GM06990 (cell line): ENCODE measurements at regions not wholly inside any gene's neighbourhood (a gene's known extent, or its start where the extent isn't known, plus 50 kb on each side); places are given as distances from the start of the nearest gene placed in this dataset.

Experiments
- DNase-seq: peaks from one replicate; pipeline ENCODE4 v3.0.0-alpha.2; 2011; ENCODE audit not compliant: insufficient read length; ENCODE audit errors: extremely low read depth
- H3K27me3 ChIP-seq: replicated peaks from 2 replicates; pipeline ENCODE4 v1.6.0; 2011; ENCODE audit warnings: low read length; ENCODE audit not compliant: control insufficient read depth, insufficient read depth
- H3K36me3 ChIP-seq: 2 replicates; pipeline ENCODE4 v1.5.1; 2011; ENCODE audit warnings: low read length; ENCODE audit not compliant: control insufficient read depth, insufficient read depth
- H3K4me3 ChIP-seq: replicated peaks from 2 replicates; pipeline ENCODE4 v1.5.1; 2011; ENCODE audit warnings: low read depth, mild to moderate bottlenecking, control low read depth, low read length
- TF ChIP-seq, protein P1 (sequence below): IDR thresholded peaks from 2 replicates; pipeline ENCODE4 v1.5.1; 2011; ENCODE audit warnings: low read length, control low read depth, mild to moderate bottlenecking, inconsistent platforms; ENCODE audit not compliant: insufficient read depth, poor library complexity, severe bottlenecking

DNA sequence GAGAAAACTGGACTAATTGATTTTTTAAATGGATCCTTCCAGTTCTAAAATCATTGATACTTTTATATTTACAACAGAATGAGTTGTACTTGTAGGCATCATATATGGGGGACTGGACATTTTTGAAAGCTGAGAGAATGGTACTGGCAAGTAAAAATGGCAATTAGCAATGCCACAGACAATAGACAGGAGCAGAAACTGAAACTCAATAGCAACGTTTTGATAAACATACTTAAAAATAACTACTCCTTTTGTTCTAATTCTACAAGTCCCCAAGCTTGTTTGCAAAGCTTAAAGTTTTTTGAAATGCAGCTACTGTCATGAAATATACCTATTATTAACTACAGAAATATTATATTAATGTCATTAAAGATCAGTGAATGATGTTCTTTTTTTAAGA lies 52.8 kb upstream of the FBXL7 start:
- no peaks in the 10 kb centered on the region for H3K36me3 ChIP-seq
- TF ChIP-seq, protein P1, sequence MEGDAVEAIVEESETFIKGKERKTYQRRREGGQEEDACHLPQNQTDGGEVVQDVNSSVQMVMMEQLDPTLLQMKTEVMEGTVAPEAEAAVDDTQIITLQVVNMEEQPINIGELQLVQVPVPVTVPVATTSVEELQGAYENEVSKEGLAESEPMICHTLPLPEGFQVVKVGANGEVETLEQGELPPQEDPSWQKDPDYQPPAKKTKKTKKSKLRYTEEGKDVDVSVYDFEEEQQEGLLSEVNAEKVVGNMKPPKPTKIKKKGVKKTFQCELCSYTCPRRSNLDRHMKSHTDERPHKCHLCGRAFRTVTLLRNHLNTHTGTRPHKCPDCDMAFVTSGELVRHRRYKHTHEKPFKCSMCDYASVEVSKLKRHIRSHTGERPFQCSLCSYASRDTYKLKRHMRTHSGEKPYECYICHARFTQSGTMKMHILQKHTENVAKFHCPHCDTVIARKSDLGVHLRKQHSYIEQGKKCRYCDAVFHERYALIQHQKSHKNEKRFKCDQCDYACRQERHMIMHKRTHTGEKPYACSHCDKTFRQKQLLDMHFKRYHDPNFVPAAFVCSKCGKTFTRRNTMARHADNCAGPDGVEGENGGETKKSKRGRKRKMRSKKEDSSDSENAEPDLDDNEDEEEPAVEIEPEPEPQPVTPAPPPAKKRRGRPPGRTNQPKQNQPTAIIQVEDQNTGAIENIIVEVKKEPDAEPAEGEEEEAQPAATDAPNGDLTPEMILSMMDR, result no peak

DNA sequence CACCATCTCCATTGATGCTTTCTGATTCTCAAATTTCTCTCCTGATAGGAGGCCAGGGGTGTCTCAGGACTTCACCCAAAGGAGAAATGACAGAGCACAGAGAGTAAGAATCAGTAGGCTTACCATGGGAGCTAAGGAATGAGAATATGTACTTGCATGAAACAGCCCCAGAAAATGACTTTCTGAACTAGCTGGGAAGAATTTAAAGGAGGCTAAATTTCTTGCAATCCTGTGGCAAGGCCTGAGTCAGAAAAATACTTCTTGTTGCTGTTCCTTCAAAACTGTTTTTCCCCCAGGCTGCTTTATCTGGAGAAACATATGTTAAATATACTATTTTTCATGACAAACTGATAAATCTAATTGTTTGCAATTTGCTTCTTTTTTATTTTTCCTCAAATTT lies 53.4 kb upstream of the FBXL7 start:
- H3K36me3 ChIP-seq, result no peaks in the 10 kb centered on the region
- DNase-seq, result no peak
- H3K4me3 ChIP-seq, result no peak overlapping the region
- TF ChIP-seq, protein P1, result no peak
- no peaks in the 10 kb centered on the region for H3K27me3 ChIP-seq

More for the DNA sequence above, 52.8 kb upstream of the FBXL7 start:
- Histone ChIP-seq H3K27me3 (no peaks in the 10 kb centered on the region), H3K4me3 (no peak overlapping the region)
- no peak for DNase-seq

DNA sequence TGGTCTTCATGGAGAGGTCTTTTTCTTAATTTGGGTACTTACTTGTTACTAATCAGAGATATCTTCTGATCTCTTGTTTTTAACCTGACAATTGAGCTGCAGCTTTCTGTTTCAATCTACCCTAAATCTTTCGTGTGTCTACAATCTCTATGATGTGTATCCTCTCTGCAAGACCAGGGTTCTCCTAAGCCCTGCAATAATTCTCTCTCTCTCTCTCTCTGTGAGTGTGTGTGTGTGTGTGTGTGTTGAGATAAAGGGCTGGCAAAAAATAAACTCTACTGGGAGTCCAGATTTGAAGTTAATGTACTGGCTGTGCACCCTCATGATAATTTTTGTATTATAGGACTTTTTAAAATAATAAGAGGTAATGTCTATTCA lies 57.8 kb upstream of the FBXL7 start:
- TF ChIP-seq, protein P1, result no peak
- Histone ChIP-seq H3K27me3 (no peaks in the 10 kb centered on the region), H3K4me3 (no peak overlapping the region), H3K36me3 (no peaks in the 10 kb centered on the region)
- no peak for DNase-seq

DNA sequence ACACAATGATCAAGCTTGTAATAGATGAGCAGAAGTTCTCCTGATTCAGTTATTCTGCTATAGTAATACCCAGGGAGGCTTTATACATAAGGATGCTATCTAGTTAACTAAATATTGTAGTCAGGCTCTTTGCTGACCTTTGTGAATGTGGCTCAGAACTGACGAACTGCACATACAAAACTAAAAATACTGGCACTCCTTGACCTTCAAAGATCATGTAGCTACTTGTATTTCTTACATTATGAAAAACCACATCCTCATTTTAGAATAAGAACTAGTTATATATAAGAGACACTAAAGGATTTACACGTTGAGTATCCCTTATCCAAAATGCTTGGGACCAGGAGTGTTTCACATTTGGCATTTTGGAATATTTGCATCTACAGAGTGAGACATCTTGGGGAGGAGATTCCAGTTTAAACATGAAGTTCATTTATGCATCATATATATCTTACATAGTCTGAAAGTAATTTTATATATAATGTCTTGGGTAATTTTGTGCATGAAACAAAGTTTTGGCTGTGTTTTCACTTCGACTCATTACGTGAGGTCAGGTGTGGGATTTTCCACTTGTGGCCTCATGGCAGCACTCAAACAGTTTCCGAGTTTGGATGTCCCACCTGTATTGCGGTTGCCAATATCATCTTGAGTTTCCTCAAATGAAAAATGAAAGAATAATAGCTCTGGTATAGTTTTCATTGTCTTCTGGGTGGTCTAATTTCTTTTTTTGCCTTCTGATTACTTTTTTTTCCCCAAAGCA lies 58.4 kb upstream of the FBXL7 start:
- H3K36me3 ChIP-seq, result no peaks in the 10 kb centered on the region
- no peak overlapping the region for H3K4me3 ChIP-seq
- H3K27me3 ChIP-seq, result no peaks in the 10 kb centered on the region
- no peak for DNase-seq
- TF ChIP-seq, protein P1, result no peak

DNA sequence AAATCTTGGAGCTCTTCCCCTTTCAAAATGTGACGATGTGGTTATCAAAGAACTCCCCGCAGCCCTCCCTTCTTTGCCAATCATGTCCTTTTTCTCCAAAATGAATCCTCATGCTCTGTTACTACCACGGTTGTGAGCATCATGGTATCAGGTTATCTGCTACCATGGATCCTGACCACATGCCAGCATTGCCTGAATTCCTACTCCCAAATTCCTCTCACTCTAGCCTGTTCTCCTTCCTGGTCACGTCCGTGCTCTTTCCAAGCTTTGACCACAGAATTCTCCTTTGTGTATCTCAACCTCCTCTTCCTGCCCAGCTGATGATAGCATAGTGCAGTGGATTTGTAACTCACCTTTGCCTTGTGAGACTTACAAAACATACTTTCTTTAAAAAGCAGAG lies 59.5 kb upstream of the FBXL7 start:
- H3K36me3 ChIP-seq, result no peaks in the 10 kb centered on the region

More for the DNA sequence above, 59.5 kb upstream of the FBXL7 start:
- TF ChIP-seq, protein P1, result no peak
- no peak overlapping the region for H3K4me3 ChIP-seq
- DNase-seq, result no peak
- no peaks in the 10 kb centered on the region for H3K27me3 ChIP-seq
